Mammary epithelial cell (primary cell): ENCODE measurements at regions not wholly inside any gene's neighbourhood (a gene's known extent, or its start where the extent isn't known, plus 50 kb on each side); places are given as distances from the start of the nearest gene placed in this dataset.

ENCODE experiments used
- EZH2 ChIP-seq: IDR thresholded peaks from 2 replicates; pipeline ENCODE4 v1.6.1; 2012; ENCODE audit warnings: low read length, inconsistent platforms, borderline replicate concordance
- TF ChIP-seq, protein P1 (sequence below), 2 donors: IDR thresholded peaks in 1 of 2; conservative IDR thresholded peaks in 1 of 2; 2 replicates each; pipeline ENCODE4 v1.5.1; 2011 to 2012; ENCODE audit warnings: inconsistent platforms in 2 of 2, low read length in 2 of 2, mild to moderate bottlenecking in 2 of 2, control low read depth in 1 of 2, low read depth in 1 of 2; ENCODE audit not compliant: insufficient read depth in 1 of 2; ENCODE audit errors: extremely low read depth in 1 of 2

DNA sequence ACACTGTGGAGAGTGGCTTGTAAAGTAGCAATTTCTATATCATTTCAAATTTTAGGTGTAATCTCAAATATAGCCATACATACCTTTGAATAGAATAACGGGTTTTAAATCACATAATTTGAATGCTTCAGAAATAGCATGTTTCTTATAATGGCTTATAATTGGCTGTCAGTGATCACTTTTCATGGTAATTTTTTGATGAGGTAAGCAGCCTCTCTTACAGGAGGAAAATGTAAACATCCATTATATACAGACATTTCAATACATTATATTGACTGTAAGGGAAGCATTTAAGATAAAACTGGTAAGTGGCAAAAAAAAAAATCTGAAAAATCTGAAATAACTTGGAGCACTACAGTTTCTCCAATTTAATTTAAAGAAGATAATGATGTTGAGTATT lies 67.8 kb upstream of the PHACTR2 start:
- TF ChIP-seq, protein P1, sequence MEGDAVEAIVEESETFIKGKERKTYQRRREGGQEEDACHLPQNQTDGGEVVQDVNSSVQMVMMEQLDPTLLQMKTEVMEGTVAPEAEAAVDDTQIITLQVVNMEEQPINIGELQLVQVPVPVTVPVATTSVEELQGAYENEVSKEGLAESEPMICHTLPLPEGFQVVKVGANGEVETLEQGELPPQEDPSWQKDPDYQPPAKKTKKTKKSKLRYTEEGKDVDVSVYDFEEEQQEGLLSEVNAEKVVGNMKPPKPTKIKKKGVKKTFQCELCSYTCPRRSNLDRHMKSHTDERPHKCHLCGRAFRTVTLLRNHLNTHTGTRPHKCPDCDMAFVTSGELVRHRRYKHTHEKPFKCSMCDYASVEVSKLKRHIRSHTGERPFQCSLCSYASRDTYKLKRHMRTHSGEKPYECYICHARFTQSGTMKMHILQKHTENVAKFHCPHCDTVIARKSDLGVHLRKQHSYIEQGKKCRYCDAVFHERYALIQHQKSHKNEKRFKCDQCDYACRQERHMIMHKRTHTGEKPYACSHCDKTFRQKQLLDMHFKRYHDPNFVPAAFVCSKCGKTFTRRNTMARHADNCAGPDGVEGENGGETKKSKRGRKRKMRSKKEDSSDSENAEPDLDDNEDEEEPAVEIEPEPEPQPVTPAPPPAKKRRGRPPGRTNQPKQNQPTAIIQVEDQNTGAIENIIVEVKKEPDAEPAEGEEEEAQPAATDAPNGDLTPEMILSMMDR (conservative IDR thresholded peaks at IDR 0.05 in 1 of 2, IDR thresholded peaks at IDR 0.05 in 1 of 2; ENCODE audit: extremely low read depth in 1 of 2, insufficient read depth in 1 of 2, low read depth in 1 of 2, low read length in 2 of 2), result no peak
- no peak for TF ChIP-seq EZH2
